PFSK-1 (cell line): ENCODE measurements at regions not wholly inside any gene's neighbourhood (a gene's known extent, or its start where the extent isn't known, plus 50 kb on each side); places are given as distances from the start of the nearest gene placed in this dataset.

ENCODE experiments used
- FOXP2 ChIP-seq: optimal IDR thresholded peaks from 2 replicates; pipeline ENCODE3; 2011; ENCODE audit warnings: borderline replicate concordance, control low read depth, inconsistent platforms; ENCODE audit not compliant: insufficient read depth; ENCODE audit errors: extremely low read length, extremely low read depth
- POLR2AphosphoS5 ChIP-seq: IDR thresholded peaks from 2 replicates; pipeline ENCODE4 v1.6.1; 2012; ENCODE audit warnings: low read depth, mild to moderate bottlenecking, control low read depth, low read length, moderate library complexity
- REST ChIP-seq, 2 experiments: IDR thresholded peaks; 2 replicates each; pipeline versions ENCODE4 v1.6.1 to v1.8.0; 2011 to 2012; ENCODE audit warnings: low read depth in 2 of 2, low read length in 2 of 2, control low read depth in 1 of 2, inconsistent platforms in 1 of 2, mild to moderate bottlenecking in 1 of 2, moderate library complexity in 1 of 2; ENCODE audit not compliant: insufficient read depth in 1 of 2
- SIN3A ChIP-seq: IDR thresholded peaks from 2 replicates; pipeline ENCODE4 v1.6.1; 2012; ENCODE audit warnings: mild to moderate bottlenecking, low read length, moderate library complexity, borderline replicate concordance; ENCODE audit not compliant: insufficient read depth

DNA sequence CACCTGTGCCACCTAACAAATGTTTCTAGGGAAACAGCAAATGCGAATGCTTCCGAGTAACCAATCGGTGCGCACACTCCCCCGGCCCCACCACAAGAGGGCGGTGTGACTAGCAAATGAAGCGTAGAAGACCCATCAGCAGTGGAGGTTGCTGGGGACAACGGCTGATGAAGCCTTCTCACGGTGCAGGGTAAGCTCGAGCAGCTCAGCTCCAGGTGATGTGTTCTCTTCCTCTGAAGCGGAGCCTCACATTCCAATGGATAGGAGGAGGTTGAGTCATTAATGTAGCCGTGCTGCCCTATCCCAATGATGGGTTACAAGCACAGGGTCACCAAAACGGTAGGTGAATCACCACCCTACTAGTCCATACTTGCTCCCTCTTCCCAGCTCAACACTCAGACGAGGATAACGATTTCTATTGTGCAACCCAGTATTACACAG is 127.6 kb upstream of the TWIST2 start:
- no peak for TF ChIP-seq SIN3A
- TF ChIP-seq POLR2AphosphoS5 = no peak
- no peak for TF ChIP-seq REST (IDR thresholded peaks at IDR 0.05; ENCODE audit: insufficient read depth in 1 of 2, low read depth in 2 of 2, low read length in 2 of 2)
- no peak for TF ChIP-seq FOXP2
